Trophoblast cell (in vitro differentiated cells and primary cell): ENCODE measurements at regions not wholly inside any gene's neighbourhood (a gene's known extent, or its start where the extent isn't known, plus 50 kb on each side); places are given as distances from the start of the nearest gene placed in this dataset.
"Not testable (repeated sequence)": the region's sequence is repeated elsewhere in the genome, so short reads cannot be mapped to it uniquely, and the experiment has no call there.

Source experiments
- DNase-seq, 2 donors: peaks; one replicate each; pipeline ENCODE4 v3.0.0-alpha.2; 2016
- H2AFZ ChIP-seq: 2 replicates; pipeline ENCODE4 v1.6.1; 2013; ENCODE audit warnings: low read length, moderate library complexity, mild to moderate bottlenecking; ENCODE audit not compliant: insufficient read depth, poor library complexity
- H2AK5ac ChIP-seq: 2 replicates; pipeline ENCODE4 v1.6.1; 2013; ENCODE audit warnings: mild to moderate bottlenecking, low read length
- H2BK120ac ChIP-seq: 2 replicates; pipeline ENCODE4 v1.6.1; 2013; ENCODE audit warnings: low read length, mild to moderate bottlenecking, moderate library complexity; ENCODE audit not compliant: insufficient read depth, poor library complexity
- H2BK12ac ChIP-seq: 2 replicates; pipeline ENCODE4 v1.6.1; 2013; ENCODE audit warnings: mild to moderate bottlenecking, low read length, moderate library complexity
- H2BK5ac ChIP-seq: 2 replicates; pipeline ENCODE4 v1.6.1; 2013; ENCODE audit warnings: low read length, low read depth, moderate library complexity, mild to moderate bottlenecking; ENCODE audit not compliant: poor library complexity
- H3K14ac ChIP-seq: 2 replicates; pipeline ENCODE4 v1.6.1; 2013; ENCODE audit warnings: mild to moderate bottlenecking, low read length
- H3K18ac ChIP-seq: 2 replicates; pipeline ENCODE4 v1.6.1; 2013; ENCODE audit warnings: mild to moderate bottlenecking, low read length
- H3K23ac ChIP-seq: 2 replicates; pipeline ENCODE4 v1.6.1; 2013; ENCODE audit warnings: low read length
- H3K27ac ChIP-seq: 2 replicates; pipeline ENCODE4 v1.5.1; 2013; ENCODE audit warnings: low read depth, mild to moderate bottlenecking, inconsistent platforms, low read length, moderate library complexity
- H3K27me3 ChIP-seq: 2 replicates; pipeline ENCODE4 v1.6.1; 2013; ENCODE audit warnings: inconsistent platforms, mild to moderate bottlenecking, low read length, moderate library complexity; ENCODE audit not compliant: insufficient read depth
- H3K36me3 ChIP-seq, 2 experiments: 1 replicate in 1 of 2; 2 replicates in 1 of 2; pipeline ENCODE4 v1.6.1; 2013; ENCODE audit warnings: low read length in 2 of 2, mild to moderate bottlenecking in 2 of 2, moderate library complexity in 1 of 2; ENCODE audit not compliant: insufficient read depth in 2 of 2, control insufficient read depth in 1 of 2
- H3K4ac ChIP-seq: 2 replicates; pipeline ENCODE4 v1.6.1; 2013; ENCODE audit warnings: low read depth, mild to moderate bottlenecking, low read length, moderate library complexity
- H3K4me1 ChIP-seq, 2 experiments: 1 replicate in 1 of 2; 2 replicates in 1 of 2; pipeline ENCODE4 v1.6.1; 2013; ENCODE audit warnings: low read length in 2 of 2, mild to moderate bottlenecking in 2 of 2, moderate library complexity in 1 of 2; ENCODE audit not compliant: insufficient read depth in 2 of 2, control insufficient read depth in 1 of 2
- H3K4me2 ChIP-seq: 2 replicates; pipeline ENCODE4 v1.6.1; 2013; ENCODE audit warnings: inconsistent platforms, mild to moderate bottlenecking, low read length, moderate library complexity
- H3K4me3 ChIP-seq: 2 replicates; pipeline ENCODE4 v1.5.1; 2013; ENCODE audit warnings: mild to moderate bottlenecking, low read depth, low read length, inconsistent platforms
- H3K79me1 ChIP-seq: one replicate; pipeline ENCODE4 v1.6.1; 2013; ENCODE audit warnings: low read length
- H3K79me2 ChIP-seq: 2 replicates; pipeline ENCODE4 v1.6.1; 2013; ENCODE audit warnings: low read length, mild to moderate bottlenecking; ENCODE audit not compliant: control insufficient read depth, insufficient read depth, poor library complexity
- H3K9ac ChIP-seq: 2 replicates; pipeline ENCODE4 v1.6.1; 2013; ENCODE audit warnings: mild to moderate bottlenecking, low read length
- H3K9me3 ChIP-seq: 2 replicates; pipeline ENCODE4 v1.6.1; 2013; ENCODE audit warnings: low read depth, mild to moderate bottlenecking, control low read depth, inconsistent platforms, low read length; ENCODE audit not compliant: insufficient read depth
- H4K12ac ChIP-seq: 2 replicates; pipeline ENCODE4 v1.6.1; 2013; ENCODE audit warnings: low read depth, mild to moderate bottlenecking, low read length, moderate library complexity
- H4K8ac ChIP-seq: 2 replicates; pipeline ENCODE4 v1.6.1; 2013; ENCODE audit warnings: low read depth, mild to moderate bottlenecking, low read length, moderate library complexity
- H4K91ac ChIP-seq: one replicate; pipeline ENCODE4 v1.6.1; 2013; ENCODE audit warnings: low read depth, mild to moderate bottlenecking, low read length, moderate library complexity
- WGBS: extraction: QIAGEN DNeasy Blood & Tissue Kit; methylation state at CpG from one replicate; pipeline ENCODE4 v1.1.7; 2013; ENCODE audit warnings: missing lambda C conversion rate; ENCODE audit not compliant: insufficient read length, insufficient coverage; ENCODE audit errors: extremely low coverage; 5-methylcytosine and 5-hydroxymethylcytosine counted together

- H3K23ac ChIP-seq: no peak overlapping the region
- no CpG with 5 or more reads among the region's 5 CpGs for WGBS
- H3K4me1 ChIP-seq: no peaks in the 10 kb centered on the region
- H3K4ac ChIP-seq: no peak overlapping the region
- H4K91ac ChIP-seq: no peak overlapping the region
- H3K14ac ChIP-seq: no peak overlapping the region
- no peaks in the 10 kb centered on the region for H3K27me3 ChIP-seq
- no peak overlapping the region for H4K8ac ChIP-seq
- H3K9me3 ChIP-seq: no peaks in the 10 kb centered on the region
- H3K9ac ChIP-seq: no peak overlapping the region
- no peak overlapping the region for H2AK5ac ChIP-seq
- no peak for DNase-seq
- no peak overlapping the region for H4K12ac ChIP-seq
- H2BK120ac ChIP-seq: no peak overlapping the region
- no peaks in the 10 kb centered on the region for H3K36me3 ChIP-seq
- no peak overlapping the region for H3K18ac ChIP-seq
- no peaks in the 10 kb centered on the region for H3K79me1 ChIP-seq
- H3K27ac ChIP-seq: no peak overlapping the region
- no peak overlapping the region for H3K4me3 ChIP-seq
- H2AFZ ChIP-seq: no peak overlapping the region
- no peak overlapping the region for H2BK12ac ChIP-seq
- no peak overlapping the region for H2BK5ac ChIP-seq
- H3K4me2 ChIP-seq: no peak overlapping the region
- no peaks in the 10 kb centered on the region for H3K79me2 ChIP-seq
Measured at GRCh38 chr13:31385540-31385939, 185.8 kb downstream of the B3GLCT start.

- H3K4me3 ChIP-seq: no peak overlapping the region
- no peaks in the 10 kb centered on the region for H3K27me3 ChIP-seq
- no peak overlapping the region for H3K27ac ChIP-seq
- no peak overlapping the region for H4K8ac ChIP-seq
- no peak overlapping the region for H2BK120ac ChIP-seq
- H2BK12ac ChIP-seq: no peak overlapping the region
- no peak overlapping the region for H2AK5ac ChIP-seq
- H3K4ac ChIP-seq: no peak overlapping the region
- H3K36me3 ChIP-seq: no peaks in the 10 kb centered on the region
- no peak overlapping the region for H4K12ac ChIP-seq
- DNase-seq: no peak
- no peak overlapping the region for H4K91ac ChIP-seq
- H3K18ac ChIP-seq: no peak overlapping the region
- no peaks in the 10 kb centered on the region for H3K9me3 ChIP-seq
- H3K79me1 ChIP-seq: no peaks in the 10 kb centered on the region
- no peak overlapping the region for H3K23ac ChIP-seq
- H2BK5ac ChIP-seq: no peak overlapping the region
- WGBS: no CpG with 5 or more reads among the region's 4 CpGs
- H3K14ac ChIP-seq: no peak overlapping the region
- H3K4me1 ChIP-seq: no peaks in the 10 kb centered on the region
- H2AFZ ChIP-seq: no peak overlapping the region
- no peak overlapping the region for H3K9ac ChIP-seq
- H3K79me2 ChIP-seq: no peaks in the 10 kb centered on the region
- H3K4me2 ChIP-seq: no peak overlapping the region
Measured at GRCh38 chr13:31394506-31394905, 194.7 kb downstream of the B3GLCT start.

GRCh38 chr13:31395090-31395489, 195.3 kb downstream of the B3GLCT start:
- Histone ChIP-seq H2BK120ac (no peak overlapping the region), H2BK5ac (no peak overlapping the region), H3K23ac (no peak overlapping the region), H4K12ac (no peak overlapping the region), H3K27ac (no peak overlapping the region), H4K8ac (no peak overlapping the region), H3K4me2 (no peak overlapping the region), H3K36me3 (no peaks in the 10 kb centered on the region), H2AFZ (no peak overlapping the region), H3K9me3 (no peaks in the 10 kb centered on the region), H4K91ac (no peak overlapping the region), H3K79me2 (no peaks in the 10 kb centered on the region), H3K14ac (no peak overlapping the region), H2AK5ac (no peak overlapping the region), H3K4me3 (no peak overlapping the region), H3K18ac (no peak overlapping the region), H3K4me1 (no peaks in the 10 kb centered on the region), H3K9ac (no peak overlapping the region), H2BK12ac (no peak overlapping the region), H3K4ac (no peak overlapping the region), H3K27me3 (no peaks in the 10 kb centered on the region), H3K79me1 (no peaks in the 10 kb centered on the region)
- no peak for DNase-seq
- no CpG with 5 or more reads among the region's 3 CpGs for WGBS

- no peak overlapping the region for H2BK5ac ChIP-seq
- no peak overlapping the region for H4K91ac ChIP-seq
- no peak overlapping the region for H4K12ac ChIP-seq
- no peak overlapping the region for H2BK12ac ChIP-seq
- H3K4me1 ChIP-seq: no peaks in the 10 kb centered on the region
- H2AFZ ChIP-seq: no peak overlapping the region
- H3K9me3 ChIP-seq: no peaks in the 10 kb centered on the region
- H3K79me1 ChIP-seq: no peaks in the 10 kb centered on the region
- no peak overlapping the region for H2BK120ac ChIP-seq
- H3K14ac ChIP-seq: no peak overlapping the region
- H3K4me2 ChIP-seq: no peak overlapping the region
- no peak overlapping the region for H3K9ac ChIP-seq
- H3K36me3 ChIP-seq: no peaks in the 10 kb centered on the region
- no peak overlapping the region for H3K4me3 ChIP-seq
- no peaks in the 10 kb centered on the region for H3K27me3 ChIP-seq
- H3K27ac ChIP-seq: no peak overlapping the region
- H3K18ac ChIP-seq: no peak overlapping the region
- H4K8ac ChIP-seq: no peak overlapping the region
- H3K4ac ChIP-seq: no peak overlapping the region
- H3K23ac ChIP-seq: no peak overlapping the region
- DNase-seq: no peak
- H3K79me2 ChIP-seq: no peaks in the 10 kb centered on the region
- no peak overlapping the region for H2AK5ac ChIP-seq
Measured at GRCh38 chr13:31399690-31400089, 199.9 kb downstream of the B3GLCT start.

GRCh38 chr13:31403711-31404110, 203.9 kb downstream of the B3GLCT start:
- not testable (repeated sequence) for H3K79me2 ChIP-seq, H3K4me1 ChIP-seq, H3K36me3 ChIP-seq, H3K14ac ChIP-seq, H2BK5ac ChIP-seq, H2AK5ac ChIP-seq, H2BK12ac ChIP-seq, H4K12ac ChIP-seq, H4K91ac ChIP-seq, H3K9ac ChIP-seq, DNase-seq, H4K8ac ChIP-seq, H3K23ac ChIP-seq, H3K9me3 ChIP-seq, H3K27me3 ChIP-seq, H3K79me1 ChIP-seq, H3K4me3 ChIP-seq, H2AFZ ChIP-seq, H2BK120ac ChIP-seq, H3K4me2 ChIP-seq, H3K27ac ChIP-seq, H3K18ac ChIP-seq, H3K4ac ChIP-seq
- WGBS: no CpG with 5 or more reads among the region's 4 CpGs
